ENCODE measurements at regions not wholly inside any gene's neighbourhood (a gene's known extent, or its start where the extent isn't known, plus 50 kb on each side); places are given as distances from the start of the nearest gene placed in this dataset.

GRCh38 chr22:27090611-27091011 lies 433.2 kb downstream of the MIAT start:
- H3K27me3 ChIP-seq (replicated peaks in 1 of 4; ENCODE audit: control extremely low read depth in 1 of 4, control insufficient read depth in 3 of 4, insufficient read depth in 4 of 4, low read length in 3 of 4) = peaks cover 0 to 22% (median 1%) of the 10 kb centered on the region in 4 experiments
- no peak overlapping the region for H3K4me3 Mint-ChIP-seq
- CTCF ChIA-PET = no interaction called here
- no peaks in the 10 kb centered on the region for H3K36me3 ChIP-seq (replicated peaks in 1 of 2; ENCODE audit: control extremely low read depth in 1 of 2, control insufficient read depth in 1 of 2, extremely low read depth in 1 of 2, insufficient read depth in 2 of 2, low read length in 1 of 2)
- no peaks in the 10 kb centered on the region for H3K4me1 ChIP-seq (ENCODE audit: control insufficient read depth in 2 of 2, insufficient read depth in 2 of 2, low read length in 2 of 2)
- no peak overlapping the region for H3K4me3 ChIP-seq (ENCODE audit: control extremely low read depth in 1 of 5, extremely low read depth in 1 of 5, insufficient read depth in 1 of 5, low read depth in 2 of 5, low read length in 4 of 5)
- no peak overlapping the region for H3K27ac Mint-ChIP-seq
- no peaks in the 10 kb centered on the region for H3K79me2 ChIP-seq (ENCODE audit: control insufficient read depth, insufficient read depth, low read length)
- no peak overlapping the region for H3K4me2 ChIP-seq (replicated peaks; ENCODE audit: low read depth, low read length, poor library complexity, severe bottlenecking)
- 90% methylated on average over 17 of the region's 17 CpGs for WGBS (ENCODE audit: insufficient coverage)
- peaks cover 0 to 15% (median 2%) of the 10 kb centered on the region in 3 donors for H3K9me3 ChIP-seq (ENCODE audit: control extremely low read depth in 1 of 3, control insufficient read depth in 2 of 3, insufficient read depth in 1 of 3, low read length in 2 of 3)
- no peak for DNase-seq
- H3K4me1 Mint-ChIP-seq = no peaks in the 10 kb centered on the region
- H3K9me3 Mint-ChIP-seq (ENCODE audit: insufficient read depth) = no peaks in the 10 kb centered on the region
- no peak overlapping the region for H2AFZ ChIP-seq (ENCODE audit: insufficient read depth, low read depth, low read length, poor library complexity, severe bottlenecking)
- ATAC-seq (ENCODE audit: low read depth) = no peak
- no peak overlapping the region for H3K27ac ChIP-seq (ENCODE audit: low read length in 2 of 2)
- intact Hi-C loops (cut with micrococcal nuclease) = no loop called here
- POLR2A ChIA-PET = no interaction called here
- H3K27me3 Mint-ChIP-seq = peaks cover 18% of the 10 kb centered on the region
- TF ChIP-seq EZH2 (IDR thresholded peaks at IDR 0.05; ENCODE audit: borderline replicate concordance, insufficient read depth, low read depth, low read length, poor library complexity, severe bottlenecking) = no peak
- TF ChIP-seq CTCF (IDR thresholded peaks at IDR 0.05) = no peak
- H4K20me1 ChIP-seq (ENCODE audit: control insufficient read depth, insufficient read depth, low read length, poor library complexity, severe bottlenecking) = no peaks in the 10 kb centered on the region
- no peak overlapping the region for H3K9ac ChIP-seq (ENCODE audit: low read length)

- H3K36me3 ChIP-seq (replicated peaks in 1 of 2; ENCODE audit: control extremely low read depth in 1 of 2, control insufficient read depth in 1 of 2, extremely low read depth in 1 of 2, insufficient read depth in 2 of 2, low read length in 1 of 2) = no peaks in the 10 kb centered on the region
- no peak overlapping the region for H3K9ac ChIP-seq (ENCODE audit: low read length)
- WGBS (ENCODE audit: insufficient coverage) = 76% methylated on average over 3 of the region's 4 CpGs
- H4K20me1 ChIP-seq (ENCODE audit: control insufficient read depth, insufficient read depth, low read length, poor library complexity, severe bottlenecking) = no peaks in the 10 kb centered on the region
- intact Hi-C loops (cut with micrococcal nuclease) = no loop called here
- no peak for ATAC-seq (ENCODE audit: low read depth)
- Mint-ChIP-seq H3K4me3 (no peak overlapping the region), H3K27me3 (peaks cover 5% of the 10 kb centered on the region), H3K4me1 (no peaks in the 10 kb centered on the region), H3K9me3 (ENCODE audit: insufficient read depth) (no peaks in the 10 kb centered on the region), H3K27ac (no peak overlapping the region)
- DNase-seq = no peak
- H3K4me3 ChIP-seq (ENCODE audit: control extremely low read depth in 1 of 5, extremely low read depth in 1 of 5, insufficient read depth in 1 of 5, low read depth in 2 of 5, low read length in 4 of 5) = no peak overlapping the region
- H3K4me1 ChIP-seq (ENCODE audit: control insufficient read depth in 2 of 2, insufficient read depth in 2 of 2, low read length in 2 of 2) = no peaks in the 10 kb centered on the region
- no peak overlapping the region for H2AFZ ChIP-seq (ENCODE audit: insufficient read depth, low read depth, low read length, poor library complexity, severe bottlenecking)
- H3K4me2 ChIP-seq (replicated peaks; ENCODE audit: low read depth, low read length, poor library complexity, severe bottlenecking) = no peak overlapping the region
- POLR2A ChIA-PET = no interaction called here
- H3K79me2 ChIP-seq (ENCODE audit: control insufficient read depth, insufficient read depth, low read length) = no peaks in the 10 kb centered on the region
- H3K27me3 ChIP-seq (replicated peaks in 1 of 4; ENCODE audit: control extremely low read depth in 1 of 4, control insufficient read depth in 3 of 4, insufficient read depth in 4 of 4, low read length in 3 of 4) = peaks cover 0 to 15% (median 0%) of the 10 kb centered on the region in 4 experiments
- CTCF ChIA-PET = no interaction called here
- no peak overlapping the region for H3K27ac ChIP-seq (ENCODE audit: low read length in 2 of 2)
- TF ChIP-seq EZH2 (IDR thresholded peaks at IDR 0.05; ENCODE audit: borderline replicate concordance, insufficient read depth, low read depth, low read length, poor library complexity, severe bottlenecking) = no peak
- no peak for TF ChIP-seq CTCF (IDR thresholded peaks at IDR 0.05)
- H3K9me3 ChIP-seq (ENCODE audit: control extremely low read depth in 1 of 3, control insufficient read depth in 2 of 3, insufficient read depth in 1 of 3, low read length in 2 of 3) = peaks cover 0 to 11% (median 0%) of the 10 kb centered on the region in 3 donors
Observed at GRCh38 chr22:27093422-27093821, 436.0 kb downstream of the MIAT start.
